Peyer's patch (tissue), 4 donors: ENCODE measurements at regions not wholly inside any gene's neighbourhood (a gene's known extent, or its start where the extent isn't known, plus 50 kb on each side); places are given as distances from the start of the nearest gene placed in this dataset.

ENCODE experiments used
- DNase-seq, 3 donors: peaks; one replicate each; pipeline ENCODE4 v3.0.0-alpha.2; 2017 to 2019
- H3K27ac ChIP-seq, 4 donors: fragments of 200-600 bp; sonication (generic); one replicate each; pipeline ENCODE4 v1.5.1; 2016 to 2019
- H3K27me3 ChIP-seq, 2 donors: fragments of 200-600 bp; sonication (generic); one replicate each; pipeline ENCODE4 v1.5.1; 2019
- H3K36me3 ChIP-seq, 3 donors: fragments of 200-600 bp; sonication (generic); one replicate each; pipeline ENCODE4 v1.5.1; 2016 to 2019
- H3K4me1 ChIP-seq, 4 donors: fragments of 200-600 bp; sonication (generic); one replicate each; pipeline ENCODE4 v1.5.1; 2016 to 2019
- H3K4me3 ChIP-seq, 4 donors: fragments of 200-600 bp; sonication (generic); 1 replicate in 3 of 4; 2 replicates in 1 of 4; pipeline ENCODE4 v1.5.1; 2016 to 2019; ENCODE audit warnings: mild to moderate bottlenecking in 1 of 4
- H3K9me3 ChIP-seq, 4 donors: fragments of 200-600 bp; sonication (generic); one replicate each; pipeline ENCODE4 v1.5.1; 2016 to 2019; ENCODE audit warnings: mild to moderate bottlenecking in 1 of 4
- POLR2A ChIP-seq, 2 donors: fragments of 450-650 bp; IDR thresholded peaks; one replicate each; pipeline ENCODE4 v1.5.1; 2017; ENCODE audit warnings: antibody characterized with exemption in 2 of 2, mild to moderate bottlenecking in 2 of 2, moderate library complexity in 2 of 2
- TF ChIP-seq, protein P1 (sequence below), 6 experiments: fragments of 450-650 bp in 4 of 6; fragments of 200-600 bp in 2 of 6; sonication (generic) in 1 of 6; IDR thresholded peaks; one replicate each; pipeline ENCODE4 v1.5.1; 2017 to 2019; ENCODE audit warnings: antibody characterized with exemption in 6 of 6, mild to moderate bottlenecking in 3 of 6, moderate library complexity in 1 of 6

DNA sequence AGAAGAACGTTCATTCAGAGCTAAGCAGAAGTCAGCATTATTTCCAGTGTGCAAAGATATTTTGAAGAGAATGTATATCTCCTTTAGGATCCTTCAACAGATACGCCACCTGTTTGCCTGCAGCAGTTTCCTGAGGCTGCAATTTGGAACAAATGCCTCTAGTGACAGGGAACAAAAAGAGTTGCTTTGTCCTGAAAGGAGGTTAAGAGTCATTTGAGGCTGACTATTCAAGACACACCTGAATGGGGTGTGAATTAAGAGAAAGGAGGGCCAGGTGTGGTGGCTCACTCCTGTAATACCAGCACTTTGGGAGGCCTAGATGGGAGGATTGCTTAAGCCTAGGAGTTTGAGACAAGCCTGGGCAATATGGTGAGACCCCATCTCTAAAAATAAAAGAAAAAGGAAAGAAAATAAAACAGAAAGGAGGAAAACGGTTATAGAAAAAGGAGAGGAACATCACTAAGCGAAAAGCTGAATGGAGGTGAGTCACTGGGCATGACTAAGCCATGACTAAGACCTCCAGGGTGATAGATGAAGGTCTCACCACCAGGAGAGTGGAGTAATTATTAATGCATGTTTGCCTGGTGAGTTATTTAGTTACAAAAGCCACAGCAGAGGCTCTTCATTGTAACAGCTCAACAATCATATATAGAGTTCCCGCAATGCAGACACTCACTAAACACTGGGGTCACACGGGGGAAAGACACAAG is 255.2 kb upstream of the TNC start:
- H3K4me3 ChIP-seq = no peak overlapping the region
- TF ChIP-seq POLR2A (IDR thresholded peaks at IDR 0.05) = no peak
- TF ChIP-seq, protein P1, sequence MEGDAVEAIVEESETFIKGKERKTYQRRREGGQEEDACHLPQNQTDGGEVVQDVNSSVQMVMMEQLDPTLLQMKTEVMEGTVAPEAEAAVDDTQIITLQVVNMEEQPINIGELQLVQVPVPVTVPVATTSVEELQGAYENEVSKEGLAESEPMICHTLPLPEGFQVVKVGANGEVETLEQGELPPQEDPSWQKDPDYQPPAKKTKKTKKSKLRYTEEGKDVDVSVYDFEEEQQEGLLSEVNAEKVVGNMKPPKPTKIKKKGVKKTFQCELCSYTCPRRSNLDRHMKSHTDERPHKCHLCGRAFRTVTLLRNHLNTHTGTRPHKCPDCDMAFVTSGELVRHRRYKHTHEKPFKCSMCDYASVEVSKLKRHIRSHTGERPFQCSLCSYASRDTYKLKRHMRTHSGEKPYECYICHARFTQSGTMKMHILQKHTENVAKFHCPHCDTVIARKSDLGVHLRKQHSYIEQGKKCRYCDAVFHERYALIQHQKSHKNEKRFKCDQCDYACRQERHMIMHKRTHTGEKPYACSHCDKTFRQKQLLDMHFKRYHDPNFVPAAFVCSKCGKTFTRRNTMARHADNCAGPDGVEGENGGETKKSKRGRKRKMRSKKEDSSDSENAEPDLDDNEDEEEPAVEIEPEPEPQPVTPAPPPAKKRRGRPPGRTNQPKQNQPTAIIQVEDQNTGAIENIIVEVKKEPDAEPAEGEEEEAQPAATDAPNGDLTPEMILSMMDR (IDR thresholded peaks at IDR 0.05) = peak in 1 of 6 experiments; percentile 11
- H3K27ac ChIP-seq = no peak overlapping the region
- H3K4me1 ChIP-seq = no peaks in the 10 kb centered on the region
- no peaks in the 10 kb centered on the region for H3K27me3 ChIP-seq
- H3K36me3 ChIP-seq = no peaks in the 10 kb centered on the region
- peak in 1 of 3 donors; percentile 50 for DNase-seq
- H3K9me3 ChIP-seq = no peaks in the 10 kb centered on the region

DNA sequence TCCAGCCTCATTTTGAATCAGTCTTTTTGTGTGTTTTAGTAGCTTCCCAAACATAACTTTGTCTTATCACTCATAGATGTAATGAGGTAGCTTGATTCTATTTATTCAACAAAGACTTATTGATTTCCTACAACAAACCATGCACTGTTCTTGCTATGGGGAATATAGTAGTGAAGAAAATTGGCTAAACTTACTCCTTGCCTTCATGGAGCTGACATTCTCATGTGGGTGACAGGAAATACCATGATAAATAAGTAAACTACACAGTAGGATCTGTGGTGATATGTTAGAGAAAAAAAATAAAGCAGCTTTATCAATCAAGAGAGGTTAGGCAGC is 255.7 kb upstream of the TNC start:
- H3K27me3 ChIP-seq = no peaks in the 10 kb centered on the region
- H3K4me3 ChIP-seq = no peak overlapping the region
- no peak overlapping the region for H3K27ac ChIP-seq
- TF ChIP-seq, protein P1 (IDR thresholded peaks at IDR 0.05) = no peak
- TF ChIP-seq POLR2A (IDR thresholded peaks at IDR 0.05) = no peak
- no peaks in the 10 kb centered on the region for H3K9me3 ChIP-seq
- DNase-seq = no peak
- H3K4me1 ChIP-seq = no peaks in the 10 kb centered on the region
- H3K36me3 ChIP-seq = no peaks in the 10 kb centered on the region

DNA sequence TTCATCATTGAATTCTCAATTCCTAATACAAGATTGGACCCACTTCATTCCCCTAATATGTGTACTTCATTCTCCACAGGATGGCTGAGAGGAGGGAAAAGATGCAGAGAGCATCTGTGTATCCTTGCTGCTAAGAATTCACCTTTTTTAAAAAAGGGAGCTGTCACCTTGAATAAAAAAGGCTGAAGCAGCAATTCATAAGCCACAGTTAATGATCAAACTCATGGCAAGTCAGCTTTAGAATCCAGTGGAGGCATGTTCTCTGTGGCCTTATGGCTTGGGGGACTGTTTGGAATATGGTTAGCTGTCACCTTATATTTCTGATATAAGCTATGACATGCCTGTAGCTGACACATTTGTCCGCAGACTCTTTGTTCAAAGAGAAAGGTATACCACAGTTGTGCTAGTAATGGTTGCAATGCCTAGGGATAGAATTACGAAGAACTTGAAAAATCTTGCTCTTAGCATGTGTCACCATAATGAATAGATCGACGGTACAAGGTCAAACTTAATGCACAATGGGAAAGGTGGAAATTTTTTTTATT is 256.8 kb upstream of the TNC start:
- no peaks in the 10 kb centered on the region for H3K4me1 ChIP-seq
- no peak overlapping the region for H3K4me3 ChIP-seq
- H3K27me3 ChIP-seq = no peaks in the 10 kb centered on the region
- TF ChIP-seq, protein P1 (IDR thresholded peaks at IDR 0.05) = no peak
- no peak for TF ChIP-seq POLR2A (IDR thresholded peaks at IDR 0.05)
- no peak overlapping the region for H3K27ac ChIP-seq
- H3K9me3 ChIP-seq = no peaks in the 10 kb centered on the region
- H3K36me3 ChIP-seq = no peaks in the 10 kb centered on the region
- no peak for DNase-seq

DNA sequence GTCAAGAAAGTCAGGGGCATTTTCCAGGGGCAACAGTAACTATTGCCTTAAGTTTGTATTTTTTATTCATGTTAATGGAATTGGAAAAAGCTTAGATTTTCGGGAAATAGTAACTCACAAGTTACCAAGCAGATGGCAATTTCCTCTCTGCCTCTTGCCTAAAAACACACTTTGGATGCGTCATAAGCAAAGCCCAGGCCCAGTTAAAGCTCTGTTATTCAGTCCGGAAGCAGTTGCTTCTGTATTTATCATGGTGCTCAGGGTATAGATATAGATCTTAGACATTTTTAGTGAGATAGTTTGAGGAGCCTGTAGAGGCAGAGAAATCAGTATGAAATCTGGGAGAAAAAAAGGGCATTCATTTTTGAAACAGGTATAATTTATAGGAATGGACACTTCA is 260.3 kb upstream of the TNC start:
- TF ChIP-seq, protein P1 (IDR thresholded peaks at IDR 0.05) = no peak
- TF ChIP-seq POLR2A (IDR thresholded peaks at IDR 0.05) = no peak
- H3K4me3 ChIP-seq = no peak overlapping the region

DNA sequence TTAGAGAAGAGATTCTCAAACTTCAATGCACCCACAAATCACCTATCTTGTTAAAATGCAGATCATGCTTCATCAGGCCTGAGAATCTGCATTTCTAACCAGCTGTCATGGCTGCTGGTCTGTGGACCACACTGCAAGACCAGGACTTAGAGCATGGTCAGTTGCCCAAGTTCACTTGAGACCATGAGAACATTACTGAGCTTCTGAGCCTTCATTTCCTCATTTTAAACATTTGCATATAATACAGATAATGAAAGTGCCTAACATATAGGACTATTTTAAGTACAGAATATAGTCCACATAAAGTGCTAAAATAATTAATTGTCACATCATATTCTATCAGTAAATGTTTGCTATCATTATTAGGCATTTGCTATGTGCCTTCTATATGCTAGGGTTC is 260.8 kb upstream of the TNC start:
- TF ChIP-seq POLR2A (IDR thresholded peaks at IDR 0.05) = no peak
- TF ChIP-seq, protein P1 (IDR thresholded peaks at IDR 0.05) = no peak
- Histone ChIP-seq H3K27ac (no peak overlapping the region), H3K4me3 (no peak overlapping the region), H3K4me1 (no peaks in the 10 kb centered on the region), H3K27me3 (no peaks in the 10 kb centered on the region), H3K36me3 (no peaks in the 10 kb centered on the region), H3K9me3 (peaks cover 0 to 10% (median 0%) of the 10 kb centered on the region in 4 donors)
- DNase-seq = no peak

More for the DNA sequence above, 260.3 kb upstream of the TNC start:
- no peaks in the 10 kb centered on the region for H3K4me1 ChIP-seq
- no peak for DNase-seq
- no peak overlapping the region for H3K27ac ChIP-seq
- no peaks in the 10 kb centered on the region for H3K36me3 ChIP-seq
- peaks cover 0 to 10% (median 0%) of the 10 kb centered on the region in 4 donors for H3K9me3 ChIP-seq
- no peaks in the 10 kb centered on the region for H3K27me3 ChIP-seq
